Tibial nerve (tissue), 4 donors: ENCODE measurements at regions not wholly inside any gene's neighbourhood (a gene's known extent, or its start where the extent isn't known, plus 50 kb on each side); places are given as distances from the start of the nearest gene placed in this dataset.

Experiments
- DNase-seq, 2 donors: peaks; one replicate each; pipeline ENCODE4 v3.0.0-alpha.2; 2019; ENCODE audit warnings: low spot score in 2 of 2
- H3K27ac ChIP-seq, 4 donors: fragments of 200-600 bp; sonication (generic) in 3 of 4; one replicate each; pipeline ENCODE4 v1.5.1; 2017 to 2019; ENCODE audit warnings: mild to moderate bottlenecking in 1 of 4
- H3K27me3 ChIP-seq, 2 donors: fragments of 200-600 bp; sonication (generic) in 1 of 2; one replicate each; pipeline versions ENCODE4 v1.5.1 to v1.6.0; 2017 to 2019
- H3K36me3 ChIP-seq, 3 donors: fragments of 200-600 bp; sonication (generic); one replicate each; pipeline ENCODE4 v1.5.1; 2018 to 2019
- H3K4me1 ChIP-seq, 4 donors: fragments of 200-600 bp; sonication (generic) in 3 of 4; one replicate each; pipeline ENCODE4 v1.5.1; 2017 to 2019
- H3K4me3 ChIP-seq, 4 donors: fragments of 200-600 bp; sonication (generic) in 3 of 4; one replicate each; pipeline ENCODE4 v1.5.1; 2017 to 2019; ENCODE audit warnings: mild to moderate bottlenecking in 1 of 4, moderate library complexity in 1 of 4
- H3K9me3 ChIP-seq, 4 donors: fragments of 200-600 bp; sonication (generic) in 3 of 4; one replicate each; pipeline ENCODE4 v1.5.1; 2017 to 2019
- CTCF ChIP-seq, 5 experiments: fragments of 200-600 bp in 3 of 5; fragments of 450-650 bp in 2 of 5; sonication (generic) in 3 of 5; IDR thresholded peaks; one replicate each; pipeline ENCODE4 v1.5.1; 2016 to 2019; ENCODE audit warnings: antibody characterized with exemption in 5 of 5, mild to moderate bottlenecking in 3 of 5, moderate library complexity in 2 of 5
- EP300 ChIP-seq, 2 donors: sonication (generic); formaldehyde crosslinking; IDR thresholded peaks; one replicate each; pipeline ENCODE4 v1.6.1; 2017; ENCODE audit warnings: antibody characterized with exemption in 2 of 2, mild to moderate bottlenecking in 1 of 2
- POLR2A ChIP-seq, 2 donors: fragments of 450-650 bp; IDR thresholded peaks; one replicate each; pipeline ENCODE4 v1.6.1; 2017; ENCODE audit warnings: antibody characterized with exemption in 2 of 2, mild to moderate bottlenecking in 2 of 2, moderate library complexity in 2 of 2
- WGBS, 2 donors: methylation state at CpG; one replicate each; pipeline ENCODE4 v1.1.5; 2018; 5-methylcytosine and 5-hydroxymethylcytosine counted together

GRCh38 chr5:57725658-57726504 lies 243.3 kb upstream of the ACTBL2 start:
- TF ChIP-seq CTCF (IDR thresholded peaks at IDR 0.05) (no peak), EP300 (IDR thresholded peaks at IDR 0.05) (no peak), POLR2A (IDR thresholded peaks at IDR 0.05) (no peak)
- 76% methylated on average over 7 of the region's 7 CpGs for WGBS, 2 donors
- no peak for DNase-seq
- H3K27ac ChIP-seq = no peak overlapping the region
- no peaks in the 10 kb centered on the region for H3K36me3 ChIP-seq
- H3K9me3 ChIP-seq = peaks cover 0 to 8% (median 3%) of the 10 kb centered on the region in 4 donors
- no peaks in the 10 kb centered on the region for H3K27me3 ChIP-seq
- peaks cover 0 to 7% (median 0%) of the 10 kb centered on the region in 4 donors for H3K4me1 ChIP-seq
- H3K4me3 ChIP-seq = no peak overlapping the region

- Histone ChIP-seq H3K36me3 (no peaks in the 10 kb centered on the region), H3K9me3 (peaks cover 0 to 8% (median 3%) of the 10 kb centered on the region in 4 donors), H3K4me3 (no peak overlapping the region), H3K4me1 (peaks cover 0 to 15% (median 0%) of the 10 kb centered on the region in 4 donors), H3K27me3 (no peaks in the 10 kb centered on the region), H3K27ac (no peak overlapping the region)
- no peak for DNase-seq
- TF ChIP-seq POLR2A (IDR thresholded peaks at IDR 0.05) (no peak), EP300 (IDR thresholded peaks at IDR 0.05) (no peak), CTCF (IDR thresholded peaks at IDR 0.05) (no peak)
- WGBS, 2 donors = 82 to 84% methylated on average over 2 of the region's 2 CpGs
These were observed 242.2 kb upstream of the ACTBL2 start for GRCh38 chr5:57724836-57725235.

GRCh38 chr5:57721226-57721625 lies 238.6 kb upstream of the ACTBL2 start:
- Histone ChIP-seq H3K9me3 (no peaks in the 10 kb centered on the region), H3K36me3 (no peaks in the 10 kb centered on the region), H3K27me3 (no peaks in the 10 kb centered on the region), H3K4me3 (no peak overlapping the region), H3K4me1 (peaks cover 0 to 24% (median 2%) of the 10 kb centered on the region in 4 donors), H3K27ac (peak overlapping the region in 3 of 4 donors; percentile 31 to 71 (median 69))
- whole genome bisulfite sequencing, 2 donors = 37 to 41% methylated on average over 4 of the region's 4 CpGs
- DNase-seq = no peak
- TF ChIP-seq CTCF (IDR thresholded peaks at IDR 0.05) (no peak), EP300 (IDR thresholded peaks at IDR 0.05) (no peak), POLR2A (IDR thresholded peaks at IDR 0.05) (no peak)

- Histone ChIP-seq H3K9me3 (no peaks in the 10 kb centered on the region), H3K4me3 (no peak overlapping the region), H3K27me3 (no peaks in the 10 kb centered on the region), H3K27ac (peak overlapping the region in 3 of 4 donors; percentile 31 to 71 (median 69)), H3K36me3 (no peaks in the 10 kb centered on the region), H3K4me1 (peaks cover 0 to 24% (median 2%) of the 10 kb centered on the region in 4 donors)
- TF ChIP-seq POLR2A (IDR thresholded peaks at IDR 0.05) (no peak), CTCF (IDR thresholded peaks at IDR 0.05) (no peak), EP300 (IDR thresholded peaks at IDR 0.05) (peak in 1 of 2 donors; percentile 24)
- WGBS, 2 donors = 53 to 59% methylated on average over 4 of the region's 4 CpGs
- no peak for DNase-seq
These were observed 238.0 kb upstream of the ACTBL2 start for GRCh38 chr5:57720656-57721055.

GRCh38 chr5:57719216-57719615 lies 236.6 kb upstream of the ACTBL2 start:
- no peaks in the 10 kb centered on the region for H3K9me3 ChIP-seq
- TF ChIP-seq POLR2A (IDR thresholded peaks at IDR 0.05) (no peak), EP300 (IDR thresholded peaks at IDR 0.05) (no peak), CTCF (IDR thresholded peaks at IDR 0.05) (no peak)
- H3K4me1 ChIP-seq = peaks cover 0 to 24% (median 2%) of the 10 kb centered on the region in 4 donors
- H3K36me3 ChIP-seq = no peaks in the 10 kb centered on the region
- no peaks in the 10 kb centered on the region for H3K27me3 ChIP-seq
- DNase-seq = no peak
- H3K27ac ChIP-seq = peak overlapping the region in 2 of 4 donors; percentile 23 to 30
- H3K4me3 ChIP-seq = no peak overlapping the region
- WGBS, 2 donors = 29 to 30% methylated on average over 1 of the region's 1 CpG
